Skin epidermis (tissue), 12 donors: ENCODE measurements at regions not wholly inside any gene's neighbourhood (a gene's known extent, or its start where the extent isn't known, plus 50 kb on each side); places are given as distances from the start of the nearest gene placed in this dataset.

Experiments
- H3K27ac ChIP-seq, 21 experiments: fragments of 200-600 bp; sonication (generic) in 11 of 21; one replicate each; pipeline ENCODE4 v1.5.0; 2020; ENCODE audit warnings: mild to moderate bottlenecking in 3 of 21, inconsistent platforms in 2 of 21, moderate library complexity in 2 of 21
- H3K4me3 ChIP-seq, 7 experiments: fragments of 200-600 bp; sonication (generic) in 2 of 7; one replicate each; pipeline ENCODE4 v1.5.0; 2020; ENCODE audit warnings: inconsistent platforms in 2 of 7, mild to moderate bottlenecking in 2 of 7, moderate library complexity in 1 of 7

DNA sequence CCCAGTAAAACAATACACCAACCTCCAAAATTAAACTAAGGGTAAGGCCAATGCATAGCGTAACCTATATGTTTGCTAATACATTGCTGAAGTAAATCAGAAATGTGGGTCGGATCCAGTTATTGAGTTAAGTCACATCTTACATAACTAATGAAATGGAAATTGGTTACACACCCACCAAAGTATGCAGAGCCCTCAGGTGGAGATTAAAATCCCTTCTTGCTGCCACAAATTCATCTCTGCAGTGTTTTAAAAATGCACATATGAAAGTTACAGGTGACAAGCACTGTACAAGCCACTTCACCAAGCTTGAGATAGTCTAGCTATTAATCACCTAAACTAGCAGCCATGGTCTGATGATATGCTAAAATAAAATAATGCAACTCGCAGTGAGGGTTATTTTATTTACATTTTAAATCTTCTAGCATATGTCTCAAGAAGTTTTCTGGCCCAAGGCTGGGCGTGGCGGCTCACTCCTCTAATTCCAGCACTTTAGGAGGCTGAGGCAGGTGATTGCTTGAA, 130.6 kb downstream of the AQP9 start:
- Histone ChIP-seq H3K27ac (peak overlapping the region in 6 of 21 experiments; percentile 15 to 52 (median 34)), H3K4me3 (no peak overlapping the region)

DNA sequence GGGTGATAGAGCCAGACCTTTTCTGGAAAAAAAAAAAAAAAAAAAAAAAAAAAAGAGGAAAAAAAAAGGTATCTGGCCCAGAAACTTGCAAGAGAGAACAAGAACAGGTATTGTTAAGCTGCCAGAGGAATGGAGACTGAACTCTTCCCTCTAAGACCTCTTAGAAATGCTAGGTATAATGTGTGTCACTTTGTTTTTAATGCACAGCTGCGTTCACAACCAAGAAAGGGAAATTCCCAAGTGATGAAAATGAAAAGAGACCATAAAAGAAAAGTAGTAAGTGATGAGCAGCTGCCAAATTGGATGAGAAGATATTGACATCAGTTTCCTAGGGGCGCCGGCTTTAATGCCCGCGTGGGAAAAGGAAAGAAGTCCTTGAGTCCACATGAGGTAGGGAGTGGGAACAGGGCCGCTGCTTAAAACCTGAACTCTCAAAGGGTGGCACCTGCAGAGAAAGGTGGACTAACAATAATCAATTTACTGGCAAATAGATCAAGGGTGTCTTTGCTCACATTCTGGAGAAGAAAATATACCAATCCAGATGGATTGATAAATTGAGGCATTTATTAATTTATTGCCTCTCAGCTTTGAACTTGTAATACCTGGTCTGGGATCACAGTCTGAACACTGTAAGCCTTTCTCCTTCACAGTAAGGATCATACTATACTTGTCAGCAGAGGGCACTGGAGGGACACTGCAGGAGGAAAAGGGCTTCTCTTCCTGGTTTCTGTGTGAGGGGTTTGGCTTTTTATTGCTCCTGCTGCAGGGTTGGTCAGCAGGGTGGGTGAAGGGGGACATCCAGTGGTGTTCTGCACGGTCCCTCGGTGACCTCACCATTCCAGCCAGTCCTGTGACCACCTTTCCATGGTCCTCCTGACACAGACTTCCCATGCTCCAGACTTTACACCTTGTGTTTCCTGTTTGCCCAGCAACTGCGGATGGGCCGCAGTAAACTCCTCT, 131.6 kb downstream of the AQP9 start:
- Histone ChIP-seq H3K4me3 (no peak overlapping the region), H3K27ac (peak overlapping the region in 8 of 21 experiments; percentile 9 to 52 (median 27))

DNA sequence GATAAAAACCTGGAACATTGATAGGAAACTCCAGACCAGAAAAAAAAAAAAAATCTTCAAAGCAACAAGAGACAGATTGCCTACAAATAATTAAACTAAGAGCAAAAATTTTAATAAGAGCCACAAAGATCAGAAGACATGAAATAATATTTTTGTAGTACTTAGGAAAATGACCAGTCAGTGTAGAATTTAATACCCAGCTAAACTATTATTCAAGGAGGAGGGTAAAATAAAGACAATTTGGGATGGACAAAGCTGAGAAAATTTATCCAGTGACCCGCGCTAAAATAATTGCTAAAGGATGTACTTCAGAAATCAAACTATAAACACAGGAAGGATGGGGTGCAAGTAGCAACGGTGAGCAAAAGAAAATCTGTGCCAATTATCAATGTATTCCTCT, 133.2 kb downstream of the AQP9 start:
- Histone ChIP-seq H3K4me3 (no peak overlapping the region), H3K27ac (no peak overlapping the region)

DNA sequence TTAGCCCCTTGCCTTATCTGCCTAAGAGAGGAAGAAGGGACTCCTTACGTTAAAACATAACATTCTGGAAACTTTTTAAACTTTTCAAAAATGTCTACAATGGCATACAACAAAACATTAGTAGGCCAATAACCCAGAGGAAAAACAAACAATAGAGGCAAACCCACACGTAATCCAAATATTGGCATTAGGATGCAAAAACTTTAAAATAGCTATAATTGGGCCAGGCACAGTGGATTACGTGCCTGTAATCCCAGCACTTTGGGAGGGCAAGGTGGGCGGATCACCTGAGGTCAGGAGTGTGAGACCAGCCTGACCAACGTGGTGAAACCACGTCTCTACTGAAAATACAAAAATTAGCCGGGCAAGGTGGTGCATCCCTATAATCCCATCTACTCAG, 134.9 kb downstream of the AQP9 start:
- Histone ChIP-seq H3K4me3 (no peak overlapping the region), H3K27ac (no peak overlapping the region)

DNA sequence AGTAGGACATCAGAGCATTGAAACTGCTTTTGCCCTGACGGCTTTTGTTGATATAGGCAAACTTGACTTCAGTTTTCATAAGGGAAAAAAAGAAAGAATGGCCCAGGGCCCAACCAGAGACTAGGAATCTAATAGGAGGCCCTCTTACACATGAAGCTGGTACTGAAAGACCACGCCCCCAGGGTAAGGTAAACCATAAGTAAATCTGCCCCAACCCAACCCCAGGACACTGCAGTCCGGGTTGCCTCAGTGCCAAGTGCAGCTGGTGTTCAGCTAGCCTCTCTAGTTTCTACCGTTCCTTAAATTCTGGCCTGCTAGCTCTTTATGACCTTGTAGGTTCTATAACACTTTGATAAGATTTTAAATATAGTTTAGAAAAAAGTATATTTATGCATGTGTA, 136.7 kb downstream of the AQP9 start:
- H3K4me3 ChIP-seq, result no peak overlapping the region
- no peak overlapping the region for H3K27ac ChIP-seq

DNA sequence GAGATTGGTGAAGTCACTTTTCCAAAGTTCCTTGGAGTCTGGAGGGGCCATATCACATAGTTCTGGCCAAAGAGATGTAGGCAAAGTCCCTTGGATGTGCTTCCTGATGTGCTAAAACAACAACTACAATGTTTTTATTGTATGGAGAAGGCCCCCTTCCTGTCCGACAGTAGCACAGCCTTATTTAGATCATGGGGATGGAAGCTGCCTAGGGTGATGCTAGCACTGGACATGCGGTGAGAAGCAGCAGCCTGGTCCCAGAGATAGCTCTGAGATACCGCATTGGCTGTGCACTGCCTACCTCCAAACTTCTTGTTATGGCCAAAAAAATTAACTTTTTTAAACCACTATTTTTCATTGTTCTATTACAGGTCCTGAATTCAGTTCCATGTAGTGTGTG, 137.6 kb downstream of the AQP9 start:
- H3K4me3 ChIP-seq, result no peak overlapping the region
- no peak overlapping the region for H3K27ac ChIP-seq

DNA sequence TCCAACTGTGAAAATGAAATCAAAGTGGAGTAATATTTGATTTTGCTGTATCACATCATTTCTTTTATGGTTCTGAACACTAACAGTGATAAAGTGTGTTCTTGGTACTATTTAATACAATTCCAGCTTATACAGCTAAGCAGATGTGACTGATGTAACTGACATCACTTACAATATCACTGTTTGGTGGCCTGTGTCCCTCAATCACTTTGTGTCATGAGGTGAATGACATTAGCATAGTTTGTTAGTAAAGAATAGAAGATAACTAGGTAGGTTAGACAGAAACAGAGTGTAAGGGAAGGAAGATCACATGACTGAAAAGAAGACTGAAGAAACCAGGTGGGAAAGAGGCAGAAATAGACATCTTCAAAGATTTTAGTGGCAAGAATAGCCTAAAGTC, 138.7 kb downstream of the AQP9 start:
- no peak overlapping the region for H3K27ac ChIP-seq
- H3K4me3 ChIP-seq, result no peak overlapping the region

DNA sequence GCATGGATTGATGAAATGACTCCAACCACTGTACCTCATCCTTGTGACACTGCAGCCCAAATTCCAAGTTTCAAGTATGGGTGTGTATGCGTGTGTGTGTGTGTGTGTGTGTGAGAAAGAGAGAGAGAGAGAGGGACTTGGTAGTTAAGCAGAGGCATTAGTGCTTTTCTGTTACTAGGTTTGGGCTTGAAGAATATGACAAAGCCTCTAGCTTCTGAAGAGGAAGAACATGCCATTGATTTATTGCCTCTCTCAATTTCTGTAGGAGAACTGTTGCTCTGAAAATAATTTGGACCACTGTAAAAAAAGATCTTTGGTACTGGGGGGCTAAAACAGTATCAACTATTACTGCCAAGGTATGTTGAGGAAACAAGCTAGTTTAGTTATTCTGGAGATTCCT, 139.2 kb downstream of the AQP9 start:
- no peak overlapping the region for H3K4me3 ChIP-seq
- no peak overlapping the region for H3K27ac ChIP-seq

DNA sequence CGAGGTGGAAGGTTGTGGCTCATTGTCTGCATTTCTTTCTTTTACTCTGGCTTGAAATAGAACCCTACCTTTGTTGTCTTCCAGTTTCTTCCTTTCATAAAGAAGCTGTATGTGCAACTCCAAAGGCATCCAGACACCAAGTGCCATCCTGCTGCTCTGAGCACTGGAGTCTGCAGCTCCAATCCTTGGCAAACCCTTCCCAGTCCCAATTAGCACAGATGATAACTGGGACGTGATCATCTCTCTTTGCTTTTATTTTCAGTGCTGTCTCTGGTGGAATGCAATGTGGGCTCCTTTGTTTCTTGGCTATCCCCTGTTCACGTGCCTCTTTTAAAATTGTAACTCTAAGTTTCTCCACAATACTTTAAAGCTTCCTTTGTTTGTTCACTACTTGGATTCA, 140.9 kb downstream of the AQP9 start:
- Histone ChIP-seq H3K27ac (no peak overlapping the region), H3K4me3 (no peak overlapping the region)

DNA sequence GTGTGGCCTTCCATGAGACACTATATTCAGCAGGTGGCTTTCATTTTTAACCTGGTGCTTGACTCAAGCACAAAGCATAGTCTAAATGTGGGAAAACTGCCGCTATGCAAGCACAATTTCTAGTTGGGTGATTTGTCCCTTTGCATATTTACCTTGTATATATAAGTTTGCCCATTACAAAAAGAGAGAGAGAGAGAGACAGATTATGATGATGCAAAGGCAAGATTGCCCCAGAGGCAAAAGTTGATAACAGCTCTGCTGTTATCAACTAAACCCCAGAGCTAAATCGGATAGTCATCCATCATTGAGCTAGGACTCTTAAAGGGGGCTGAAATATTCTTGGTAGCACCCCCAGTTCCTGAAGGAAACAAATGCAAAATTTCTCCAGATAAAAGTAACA, 141.5 kb downstream of the AQP9 start:
- H3K4me3 ChIP-seq, result no peak overlapping the region
- H3K27ac ChIP-seq, result no peak overlapping the region

DNA sequence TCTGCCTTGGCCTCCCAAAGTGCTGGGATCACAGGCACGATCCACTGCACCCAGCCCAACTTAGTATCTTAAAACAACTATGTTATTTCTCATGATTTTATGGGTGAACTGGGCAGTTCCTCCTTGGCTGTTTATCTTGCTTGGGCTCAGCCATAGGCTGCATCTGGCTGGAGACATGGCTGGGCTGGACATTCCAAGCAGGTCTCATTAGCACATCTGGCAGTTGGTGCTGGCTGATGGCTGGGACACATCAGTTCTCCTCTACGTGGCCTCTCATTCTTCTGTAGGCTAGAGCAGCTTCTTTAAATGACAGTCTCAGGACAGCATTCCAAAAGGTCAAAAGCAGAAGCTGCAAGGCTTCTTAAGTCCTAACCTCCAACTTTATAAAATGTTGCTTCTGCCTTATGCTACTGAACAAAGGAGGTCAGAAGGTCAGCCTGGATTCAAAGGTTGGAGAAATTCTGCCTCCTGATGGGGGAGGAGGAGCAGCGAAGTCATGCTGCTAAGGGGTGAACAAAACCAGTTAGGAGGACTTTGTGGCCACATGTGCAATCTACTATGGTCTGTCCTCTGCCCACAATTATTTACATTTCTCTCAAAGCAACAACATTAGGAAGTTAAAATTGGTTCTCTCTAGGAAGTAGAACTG, 144.0 kb downstream of the AQP9 start:
- Histone ChIP-seq H3K27ac (no peak overlapping the region), H3K4me3 (no peak overlapping the region)

DNA sequence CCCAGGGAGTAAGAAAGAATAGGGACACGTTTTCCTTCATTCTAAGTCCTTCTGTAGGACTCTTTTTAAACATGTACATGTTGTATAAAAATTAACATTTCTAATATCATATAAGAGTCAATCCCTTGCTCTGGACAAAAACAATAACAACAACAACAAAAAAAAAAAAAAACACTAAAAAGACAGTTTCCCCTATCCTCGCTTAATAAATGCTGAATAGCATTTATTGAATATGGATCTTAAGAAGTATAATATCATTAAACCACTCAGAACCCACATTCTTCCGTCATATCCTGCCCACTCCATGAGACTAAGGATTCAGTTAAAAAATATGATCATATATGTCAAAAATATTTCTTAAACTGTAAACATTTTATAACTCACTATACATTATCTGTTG, 145.1 kb downstream of the AQP9 start:
- no peak overlapping the region for H3K27ac ChIP-seq
- H3K4me3 ChIP-seq, result no peak overlapping the region

DNA sequence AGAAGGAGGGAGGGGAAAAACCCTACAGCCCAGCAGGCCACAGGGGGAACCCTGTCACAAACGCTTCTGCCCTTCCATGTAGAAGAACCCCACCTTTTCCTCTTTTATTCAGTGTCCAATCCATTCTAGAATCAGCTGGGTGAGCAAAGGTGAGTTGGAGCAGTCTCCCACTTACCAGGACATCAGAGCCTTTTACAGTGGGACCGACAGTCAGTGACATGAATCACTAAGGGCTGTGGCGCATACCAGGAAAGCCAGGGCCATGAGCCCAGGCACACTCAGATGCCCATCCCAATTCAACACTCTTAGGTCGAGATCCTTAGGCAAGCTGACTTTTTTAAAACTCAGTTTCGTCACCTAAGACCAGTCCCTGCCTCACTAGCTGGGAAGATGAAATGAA, 146.1 kb downstream of the AQP9 start:
- Histone ChIP-seq H3K4me3 (no peak overlapping the region), H3K27ac (no peak overlapping the region)

DNA sequence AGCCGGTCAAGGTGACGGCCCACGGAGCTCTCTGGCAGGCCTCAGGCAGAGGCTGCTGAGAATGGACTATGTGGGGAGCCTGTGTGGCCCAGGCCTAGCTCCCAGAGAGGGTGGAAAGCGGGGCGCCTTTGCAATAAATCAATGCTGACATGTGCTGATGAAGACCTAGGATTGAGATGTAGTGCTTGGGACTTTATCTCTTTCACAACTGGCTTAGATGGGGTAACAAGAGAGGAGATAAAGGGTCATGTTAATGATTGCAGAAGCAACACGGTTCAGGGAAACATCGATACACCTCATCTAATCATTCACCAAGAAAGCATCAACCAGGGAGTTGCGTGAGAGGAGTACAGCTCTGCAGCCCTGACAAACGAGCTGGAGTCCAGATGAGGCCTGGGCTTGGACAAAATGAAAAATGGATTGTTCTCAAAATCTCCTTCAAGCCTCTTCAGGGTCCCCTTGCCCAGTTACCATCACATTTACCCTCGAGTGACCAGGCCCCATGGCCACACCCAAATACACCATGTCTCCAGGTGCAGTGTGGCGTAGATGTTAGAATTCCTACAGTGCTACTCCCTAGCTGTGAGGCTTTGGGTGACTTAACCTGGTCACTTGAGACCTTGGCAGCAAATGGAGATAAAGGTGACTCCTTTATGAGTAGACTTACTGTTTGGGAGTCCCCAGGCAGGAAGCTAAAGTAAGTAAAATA, 146.4 kb upstream of the LIPC start:
- Histone ChIP-seq H3K4me3 (no peak overlapping the region), H3K27ac (peak overlapping the region in 1 of 21 experiments; percentile 66)

DNA sequence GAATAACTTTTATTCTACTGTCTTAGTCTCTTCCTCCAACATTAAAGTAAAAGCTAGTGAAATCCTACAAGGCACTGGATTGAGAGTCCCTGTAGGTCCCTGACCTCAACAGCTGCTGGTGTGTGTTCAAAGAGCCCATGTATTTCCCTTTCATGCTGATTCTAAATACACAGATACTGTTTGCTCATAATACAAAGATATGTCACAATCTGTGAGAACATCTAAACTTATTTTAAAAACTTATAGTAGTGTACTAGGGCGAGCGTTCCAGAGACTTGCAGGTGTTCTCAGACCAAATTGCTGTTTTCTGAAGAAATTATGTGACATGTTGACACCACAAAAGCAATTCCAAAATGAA, 145.9 kb upstream of the LIPC start:
- Histone ChIP-seq H3K4me3 (no peak overlapping the region), H3K27ac (peak overlapping the region in 2 of 21 experiments; percentile 33 to 66)

DNA sequence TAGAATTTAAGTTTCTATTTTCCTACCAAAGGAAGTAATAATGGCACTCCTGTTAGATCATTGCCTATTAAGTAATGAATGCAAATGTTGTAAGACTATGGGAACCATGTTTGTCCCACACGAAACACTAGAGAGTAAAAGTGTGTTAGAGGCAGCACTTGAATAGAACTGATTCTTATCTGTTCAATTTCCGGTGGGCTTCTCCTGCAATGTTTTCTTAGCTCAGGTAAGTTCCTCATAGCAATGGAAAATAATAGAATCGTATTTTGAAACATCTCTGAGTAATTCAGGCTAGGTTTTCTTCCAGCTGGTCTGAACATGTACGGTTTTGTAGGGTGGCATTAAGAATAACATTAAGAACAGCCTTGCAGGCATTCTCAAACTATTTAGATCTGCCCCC, 145.3 kb upstream of the LIPC start:
- H3K27ac ChIP-seq, result peak overlapping the region in 2 of 21 experiments; percentile 33 to 66

DNA sequence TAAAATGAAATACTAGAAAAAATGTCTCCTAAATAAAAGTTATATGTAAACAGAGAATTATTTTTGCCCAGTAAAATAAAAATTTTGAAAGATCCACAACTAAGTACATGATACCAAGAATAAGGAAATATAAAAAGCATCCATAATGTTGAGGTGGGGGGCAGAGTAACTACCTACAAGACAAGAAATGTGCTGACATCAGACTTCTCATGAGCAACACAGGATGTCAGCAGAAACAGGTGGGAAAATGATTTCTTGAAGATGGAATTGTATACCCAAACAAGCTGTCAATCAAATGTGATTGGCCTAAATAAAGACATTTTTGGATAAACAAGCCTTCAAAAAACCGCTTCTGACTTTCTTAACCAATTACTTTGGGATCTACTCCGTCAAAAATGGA, 143.9 kb upstream of the LIPC start:
- H3K4me3 ChIP-seq, result no peak overlapping the region
- H3K27ac ChIP-seq, result no peak overlapping the region

More for the DNA sequence above, 145.3 kb upstream of the LIPC start:
- no peak overlapping the region for H3K4me3 ChIP-seq

DNA sequence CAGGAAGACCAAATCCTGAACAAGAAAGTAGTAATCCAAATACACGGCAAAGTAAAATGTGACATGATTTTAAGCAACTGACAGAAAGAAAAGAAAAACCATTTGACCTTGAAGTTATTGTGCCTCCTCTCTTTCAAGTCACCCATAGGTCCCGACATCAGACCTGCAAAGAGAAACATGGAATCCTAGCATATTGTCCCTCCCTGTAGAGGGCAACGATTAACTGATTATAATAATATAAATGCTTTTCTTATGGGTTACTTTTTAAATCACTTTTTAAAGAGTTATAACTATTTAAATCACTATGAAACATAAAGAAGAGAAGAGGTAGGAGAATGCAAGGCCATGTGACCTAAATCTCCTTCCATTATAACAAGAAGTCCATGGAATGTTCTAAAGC, 143.2 kb upstream of the LIPC start:
- Histone ChIP-seq H3K4me3 (no peak overlapping the region), H3K27ac (no peak overlapping the region)

DNA sequence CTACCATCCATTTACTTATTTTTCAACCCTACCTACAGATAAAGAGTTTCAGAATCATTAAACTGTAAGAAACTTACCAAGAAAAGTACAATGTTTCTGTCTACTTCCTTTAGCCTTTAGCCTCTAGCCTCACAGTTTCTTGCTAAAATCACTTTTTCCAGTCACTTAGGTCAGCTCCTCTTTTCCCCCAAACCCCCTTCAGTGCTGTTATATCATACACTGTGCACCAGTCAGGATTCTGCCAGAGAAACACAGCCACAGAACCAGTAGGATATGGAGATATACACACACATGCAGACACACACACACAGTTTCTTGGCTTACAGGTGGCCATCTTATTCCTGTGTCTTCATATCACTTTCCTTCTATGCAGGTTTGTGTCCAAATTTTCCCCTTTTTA, 139.9 kb upstream of the LIPC start:
- no peak overlapping the region for H3K27ac ChIP-seq
- H3K4me3 ChIP-seq, result no peak overlapping the region

DNA sequence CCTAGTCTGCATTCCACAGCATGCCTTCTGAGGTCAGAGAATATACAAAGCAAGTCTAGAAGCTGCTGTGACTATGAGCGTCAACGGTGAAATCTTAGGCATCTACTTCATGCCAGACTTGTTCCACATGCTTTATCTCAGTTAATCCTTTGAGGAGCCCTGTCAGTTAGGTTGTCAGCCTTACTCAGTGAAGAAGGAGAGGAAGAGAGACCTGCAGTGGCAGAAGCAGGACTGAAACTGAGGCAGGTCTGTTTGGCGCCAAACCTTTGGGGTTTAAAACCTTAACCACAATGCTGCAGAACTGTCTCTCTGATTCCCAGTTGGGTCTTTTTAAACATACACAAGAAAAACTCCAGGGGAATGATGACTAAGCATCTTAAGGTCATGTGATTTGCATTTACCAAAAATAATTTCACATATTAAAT, 139.0 kb upstream of the LIPC start:
- Histone ChIP-seq H3K27ac (no peak overlapping the region), H3K4me3 (no peak overlapping the region)
